ENCODE measurements at regions not wholly inside any gene's neighbourhood (a gene's known extent, or its start where the extent isn't known, plus 50 kb on each side); places are given as distances from the start of the nearest gene placed in this dataset.

GRCh38 chr11:109695696-109696095 lies 273.7 kb downstream of the C11orf87 start:
- TF ChIP-seq EZH2phosphoT487 (IDR thresholded peaks at IDR 0.05; ENCODE audit: low read depth, severe bottlenecking, unreplicated experiment), result no peak
- no peak for TF ChIP-seq CTCF (IDR thresholded peaks at IDR 0.05; ENCODE audit: poor library complexity)
